ENCODE measurements at regions not wholly inside any gene's neighbourhood (a gene's known extent, or its start where the extent isn't known, plus 50 kb on each side); places are given as distances from the start of the nearest gene placed in this dataset.

- TF ChIP-seq CTCF (IDR thresholded peaks at IDR 0.05) (no peak), POLR2A (IDR thresholded peaks at IDR 0.05) (no peak)
Observed at GRCh38 chr2:220568296-220568695, 940.9 kb downstream of the SLC4A3 start.
